ENCODE measurements at regions not wholly inside any gene's neighbourhood (a gene's known extent, or its start where the extent isn't known, plus 50 kb on each side); places are given as distances from the start of the nearest gene placed in this dataset. TPM values are rescaled to one million over a fixed set of nuclear protein-coding genes. Genes with fewer than 3 reads are reported as not detected.

Small RNA genes lying in the stretch of these regions (microRNA-seq; reads per million reads assigned to microRNA genes)
- not detected for gene MIR6089
